Skin epidermis (tissue), 12 donors: ENCODE measurements at regions not wholly inside any gene's neighbourhood (a gene's known extent, or its start where the extent isn't known, plus 50 kb on each side); places are given as distances from the start of the nearest gene placed in this dataset.

Experiments
- H3K27ac ChIP-seq, 21 experiments: fragments of 200-600 bp; sonication (generic) in 11 of 21; one replicate each; pipeline ENCODE4 v1.5.0; 2020; ENCODE audit warnings: mild to moderate bottlenecking in 3 of 21, inconsistent platforms in 2 of 21, moderate library complexity in 2 of 21
- H3K4me3 ChIP-seq, 7 experiments: fragments of 200-600 bp; sonication (generic) in 2 of 7; one replicate each; pipeline ENCODE4 v1.5.0; 2020; ENCODE audit warnings: inconsistent platforms in 2 of 7, mild to moderate bottlenecking in 2 of 7, moderate library complexity in 1 of 7

GRCh38 chr16:55380485-55380884, 56.5 kb downstream of the IRX6 start:
- Histone ChIP-seq H3K4me3 (no peak overlapping the region), H3K27ac (no peak overlapping the region)

GRCh38 chr16:55384288-55385247, 60.6 kb downstream of the IRX6 start:
- H3K27ac ChIP-seq: no peak overlapping the region
- H3K4me3 ChIP-seq: no peak overlapping the region

GRCh38 chr16:55385359-55385758, 61.4 kb downstream of the IRX6 start:
- Histone ChIP-seq H3K27ac (no peak overlapping the region), H3K4me3 (no peak overlapping the region)

GRCh38 chr16:55386534-55387296, 62.7 kb downstream of the IRX6 start:
- H3K27ac ChIP-seq: no peak overlapping the region
- no peak overlapping the region for H3K4me3 ChIP-seq

GRCh38 chr16:55388131-55388862, 64.3 kb downstream of the IRX6 start:
- no peak overlapping the region for H3K4me3 ChIP-seq

GRCh38 chr16:55389426-55390073, 65.5 kb downstream of the IRX6 start:
- Histone ChIP-seq H3K27ac (no peak overlapping the region), H3K4me3 (no peak overlapping the region)

More at GRCh38 chr16:55388131-55388862, 64.3 kb downstream of the IRX6 start:
- H3K27ac ChIP-seq: no peak overlapping the region

GRCh38 chr16:55390630-55391237, 66.7 kb downstream of the IRX6 start:
- H3K4me3 ChIP-seq: no peak overlapping the region
- H3K27ac ChIP-seq: no peak overlapping the region

GRCh38 chr16:55391760-55392375, 67.9 kb downstream of the IRX6 start:
- H3K27ac ChIP-seq: peak overlapping the region in 3 of 21 experiments; percentile 5 to 33 (median 12)
- no peak overlapping the region for H3K4me3 ChIP-seq

GRCh38 chr16:55392701-55393100, 68.7 kb downstream of the IRX6 start:
- Histone ChIP-seq H3K4me3 (no peak overlapping the region), H3K27ac (peak overlapping the region in 1 of 21 experiments; percentile 33)

- Histone ChIP-seq H3K27ac (peak overlapping the region in 3 of 21 experiments; percentile 5 to 22 (median 8)), H3K4me3 (no peak overlapping the region)
Observed at GRCh38 chr16:55393991-55394390, 70.0 kb downstream of the IRX6 start.

GRCh38 chr16:55398762-55399161, 74.8 kb downstream of the IRX6 start:
- Histone ChIP-seq H3K4me3 (no peak overlapping the region), H3K27ac (no peak overlapping the region)

- no peak overlapping the region for H3K4me3 ChIP-seq
- peak overlapping the region in 2 of 21 experiments; percentile 4 to 35 for H3K27ac ChIP-seq
Observed at GRCh38 chr16:55399911-55400310, 75.9 kb downstream of the IRX6 start.

GRCh38 chr16:55401046-55401445, 77.0 kb downstream of the IRX6 start:
- no peak overlapping the region for H3K27ac ChIP-seq
- no peak overlapping the region for H3K4me3 ChIP-seq

- Histone ChIP-seq H3K4me3 (no peak overlapping the region), H3K27ac (no peak overlapping the region)
Observed at GRCh38 chr16:55403464-55403863, 75.5 kb upstream of the MMP2 start.

- H3K4me3 ChIP-seq: no peak overlapping the region
- H3K27ac ChIP-seq: no peak overlapping the region
Observed at GRCh38 chr16:55406651-55407050, 72.3 kb upstream of the MMP2 start.

- Histone ChIP-seq H3K4me3 (no peak overlapping the region), H3K27ac (no peak overlapping the region)
Observed at GRCh38 chr16:55408661-55409060, 70.3 kb upstream of the MMP2 start.

- H3K4me3 ChIP-seq: no peak overlapping the region
- peak overlapping the region in 7 of 21 experiments; percentile 1 to 72 (median 29) for H3K27ac ChIP-seq
Observed at GRCh38 chr16:55411231-55411630, 67.8 kb upstream of the MMP2 start.

GRCh38 chr16:55418586-55418985, 60.4 kb upstream of the MMP2 start:
- Histone ChIP-seq H3K4me3 (no peak overlapping the region), H3K27ac (no peak overlapping the region)

- Histone ChIP-seq H3K27ac (no peak overlapping the region), H3K4me3 (no peak overlapping the region)
Observed at GRCh38 chr16:55421226-55421625, 57.8 kb upstream of the MMP2 start.
